ENCODE measurements at regions not wholly inside any gene's neighbourhood (a gene's known extent, or its start where the extent isn't known, plus 50 kb on each side); places are given as distances from the start of the nearest gene placed in this dataset.
"Not testable (repeated sequence)": the region's sequence is repeated elsewhere in the genome, so short reads cannot be mapped to it uniquely, and the experiment has no call there.

DNA sequence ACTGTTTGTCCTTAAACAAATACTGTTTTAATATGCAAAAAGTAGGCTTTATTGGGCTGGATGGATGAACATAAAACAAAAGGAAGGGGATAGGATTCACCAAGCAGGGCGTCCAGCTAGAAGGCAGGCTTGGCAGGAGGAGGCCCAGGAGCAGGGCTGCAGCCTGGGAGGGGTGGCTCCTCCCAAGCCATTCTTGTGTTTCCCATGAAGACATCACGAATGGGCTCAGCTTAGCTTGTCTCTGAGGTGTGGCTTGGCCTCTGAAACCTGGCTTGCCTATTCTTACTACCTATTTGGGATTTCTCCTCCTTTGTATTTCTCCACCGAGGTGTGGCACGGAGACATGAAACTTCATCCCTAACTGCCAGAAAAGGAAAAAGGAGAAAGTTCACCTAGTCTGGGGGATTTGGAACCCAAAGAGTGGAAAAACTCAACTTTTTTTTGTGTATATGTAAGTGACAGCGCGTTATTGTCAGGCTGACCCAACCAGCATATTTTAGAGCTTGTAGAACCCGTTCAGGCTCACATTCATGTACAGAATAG, 481.9 kb upstream of the SPRED2 start:
- H3K36me3 ChIP-seq, result no peaks in the 10 kb centered on the region
- DNase-seq, result no peak
- no peaks in the 10 kb centered on the region for H3K9me3 ChIP-seq
- intact Hi-C loops (cut with DNase I), result no loop called here
- 85 to 88% methylated on average over 7 of the region's 7 CpGs for WGBS, 2 donors
- no peak overlapping the region for H3K27ac ChIP-seq
- H3K4me3 ChIP-seq (replicated peaks in 1 of 3), result no peak overlapping the region
- no peaks in the 10 kb centered on the region for H3K27me3 ChIP-seq
- no peaks in the 10 kb centered on the region for H3K4me1 ChIP-seq
- TF ChIP-seq POLR2A (IDR thresholded peaks at IDR 0.05), result no peak
- TF ChIP-seq, protein P1, sequence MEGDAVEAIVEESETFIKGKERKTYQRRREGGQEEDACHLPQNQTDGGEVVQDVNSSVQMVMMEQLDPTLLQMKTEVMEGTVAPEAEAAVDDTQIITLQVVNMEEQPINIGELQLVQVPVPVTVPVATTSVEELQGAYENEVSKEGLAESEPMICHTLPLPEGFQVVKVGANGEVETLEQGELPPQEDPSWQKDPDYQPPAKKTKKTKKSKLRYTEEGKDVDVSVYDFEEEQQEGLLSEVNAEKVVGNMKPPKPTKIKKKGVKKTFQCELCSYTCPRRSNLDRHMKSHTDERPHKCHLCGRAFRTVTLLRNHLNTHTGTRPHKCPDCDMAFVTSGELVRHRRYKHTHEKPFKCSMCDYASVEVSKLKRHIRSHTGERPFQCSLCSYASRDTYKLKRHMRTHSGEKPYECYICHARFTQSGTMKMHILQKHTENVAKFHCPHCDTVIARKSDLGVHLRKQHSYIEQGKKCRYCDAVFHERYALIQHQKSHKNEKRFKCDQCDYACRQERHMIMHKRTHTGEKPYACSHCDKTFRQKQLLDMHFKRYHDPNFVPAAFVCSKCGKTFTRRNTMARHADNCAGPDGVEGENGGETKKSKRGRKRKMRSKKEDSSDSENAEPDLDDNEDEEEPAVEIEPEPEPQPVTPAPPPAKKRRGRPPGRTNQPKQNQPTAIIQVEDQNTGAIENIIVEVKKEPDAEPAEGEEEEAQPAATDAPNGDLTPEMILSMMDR (IDR thresholded peaks at IDR 0.05), result no peak

DNA sequence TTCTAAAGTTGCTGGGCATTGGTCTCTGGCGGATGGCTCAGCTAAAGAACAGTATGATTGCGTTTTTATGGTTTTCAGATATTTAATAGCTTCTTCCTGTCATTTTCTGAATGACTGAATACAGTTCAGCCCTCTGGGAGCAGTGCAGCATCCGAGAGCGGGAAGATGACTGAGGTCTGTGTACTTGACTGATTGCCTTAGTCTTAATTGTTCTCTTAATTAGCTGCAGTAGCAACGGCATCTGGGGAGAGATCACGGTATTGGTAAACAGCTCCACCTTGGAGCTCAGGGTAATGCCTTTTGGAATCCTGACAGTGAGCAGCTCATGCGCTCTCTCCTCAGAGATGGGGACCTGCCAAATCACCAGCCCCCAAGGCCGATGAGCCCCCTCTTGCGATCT, 481.4 kb upstream of the SPRED2 start:
- DNase-seq, result no peak
- no peak overlapping the region for H3K4me3 ChIP-seq (replicated peaks in 1 of 3)
- H3K9me3 ChIP-seq, result no peaks in the 10 kb centered on the region
- intact Hi-C loops (cut with DNase I), result no loop called here
- H3K36me3 ChIP-seq, result no peaks in the 10 kb centered on the region
- TF ChIP-seq POLR2A (IDR thresholded peaks at IDR 0.05), result no peak
- TF ChIP-seq, protein P1 (IDR thresholded peaks at IDR 0.05), result no peak
- no peaks in the 10 kb centered on the region for H3K27me3 ChIP-seq
- H3K27ac ChIP-seq, result no peak overlapping the region
- no peaks in the 10 kb centered on the region for H3K4me1 ChIP-seq
- WGBS, 2 donors, result 58 to 76% methylated on average over 9 of the region's 9 CpGs

DNA sequence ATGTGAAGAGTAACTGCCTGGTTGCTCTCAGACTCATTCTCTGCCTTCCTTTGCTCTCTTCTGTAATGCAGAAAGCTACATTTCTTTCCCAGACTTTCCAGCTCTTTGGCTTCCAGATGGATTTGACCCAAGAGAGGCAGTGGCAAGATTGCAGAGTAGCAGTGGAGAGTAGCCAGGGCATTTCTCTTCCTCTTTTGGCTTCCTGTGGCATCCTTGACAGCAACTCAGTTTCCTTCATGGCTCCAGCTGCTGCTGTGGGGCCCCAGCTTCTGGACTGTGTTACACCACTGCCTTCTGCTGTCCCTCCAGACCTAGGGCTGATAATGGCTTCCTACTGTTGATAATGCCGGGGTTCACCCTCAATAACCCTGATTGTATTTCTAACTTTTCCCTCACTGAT, 469.4 kb upstream of the SPRED2 start:
- H3K4me3 ChIP-seq (replicated peaks in 1 of 3), result no peak overlapping the region
- TF ChIP-seq POLR2A (IDR thresholded peaks at IDR 0.05), result no peak
- TF ChIP-seq, protein P1 (IDR thresholded peaks at IDR 0.05), result no peak
- no peak for DNase-seq
- H3K27ac ChIP-seq, result no peak overlapping the region
- H3K27me3 ChIP-seq, result no peaks in the 10 kb centered on the region
- intact Hi-C loops (cut with DNase I), result no loop called here
- no peaks in the 10 kb centered on the region for H3K4me1 ChIP-seq
- 64 to 84% methylated on average over 1 of the region's 1 CpG for WGBS, 2 donors
- H3K36me3 ChIP-seq, result no peaks in the 10 kb centered on the region
- no peaks in the 10 kb centered on the region for H3K9me3 ChIP-seq

DNA sequence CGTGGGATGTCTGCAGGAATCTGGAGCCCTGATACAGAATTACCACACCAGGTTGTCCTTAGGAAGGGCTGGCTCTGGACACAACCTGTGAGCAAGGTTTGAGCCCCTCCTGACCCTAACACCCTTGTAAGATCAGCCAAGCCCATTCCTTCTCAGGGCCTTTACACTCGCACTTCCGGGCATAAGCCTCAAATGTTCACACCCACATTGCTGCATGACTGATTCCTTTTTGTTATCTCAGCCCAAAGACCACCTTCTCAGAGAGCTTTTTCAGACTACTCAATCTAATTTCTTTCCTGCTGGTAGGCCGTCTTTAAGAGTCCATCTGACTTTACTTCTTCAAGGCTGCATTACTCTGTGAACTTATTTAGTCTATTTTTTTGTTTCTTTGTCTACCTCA, 464.0 kb upstream of the SPRED2 start:
- intact Hi-C loops (cut with DNase I), result no loop called here
- whole genome bisulfite sequencing, 2 donors, result 68 to 82% methylated on average over 4 of the region's 4 CpGs
- Histone ChIP-seq H3K27ac (no peak overlapping the region), H3K36me3 (no peaks in the 10 kb centered on the region), H3K27me3 (no peaks in the 10 kb centered on the region), H3K4me3 (replicated peaks in 1 of 3) (no peak overlapping the region), H3K4me1 (no peaks in the 10 kb centered on the region), H3K9me3 (no peaks in the 10 kb centered on the region)
- TF ChIP-seq, protein P1 (IDR thresholded peaks at IDR 0.05), result no peak
- no peak for TF ChIP-seq POLR2A (IDR thresholded peaks at IDR 0.05)
- DNase-seq, result no peak

DNA sequence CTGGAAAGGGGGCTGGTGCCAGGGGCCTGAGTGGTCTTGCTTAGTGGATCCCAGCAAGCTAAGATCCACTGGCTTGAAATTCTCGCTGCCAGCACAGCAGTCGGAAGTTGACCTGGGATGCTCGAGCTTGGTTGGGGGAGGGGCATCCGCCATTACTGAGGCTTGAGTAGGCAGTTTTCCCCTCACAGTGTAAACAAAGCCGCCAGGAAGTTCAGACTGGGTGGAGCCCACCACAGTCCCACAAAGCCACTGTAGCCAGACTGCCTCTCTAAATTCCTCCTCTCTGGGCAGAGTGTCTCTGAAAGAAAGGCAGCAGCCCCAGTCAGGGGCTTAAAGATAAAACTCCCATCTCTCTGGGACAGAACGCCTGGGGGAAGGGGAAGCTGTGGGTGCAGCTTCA, 457.7 kb upstream of the SPRED2 start:
- DNase-seq; H3K4me3 ChIP-seq (replicated peaks in 1 of 3); H3K36me3 ChIP-seq; H3K27me3 ChIP-seq; intact Hi-C loops (cut with DNase I); H3K27ac ChIP-seq; H3K9me3 ChIP-seq; H3K4me1 ChIP-seq: not testable (repeated sequence)
- 50 to 59% methylated on average over 4 of the region's 6 CpGs for WGBS, 2 donors

DNA sequence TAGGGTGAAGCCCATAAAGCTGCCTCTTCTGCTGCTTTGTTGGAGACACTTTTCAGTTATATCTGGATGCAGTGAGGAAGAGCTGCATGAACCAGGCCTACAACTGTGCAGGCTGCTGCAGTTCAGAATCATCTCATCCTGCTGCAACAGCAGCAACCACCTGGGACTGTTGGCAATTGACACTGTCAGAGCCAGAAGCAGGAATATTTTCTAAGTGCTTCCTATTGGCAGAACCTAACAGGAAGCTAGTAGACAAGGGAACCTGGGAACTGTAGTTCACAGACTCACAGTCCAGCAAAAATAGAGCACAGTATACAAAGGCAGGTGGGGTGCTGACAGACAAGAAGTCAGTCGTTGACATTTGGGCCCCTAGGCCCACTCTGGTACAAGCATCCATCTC, 452.9 kb upstream of the SPRED2 start:
- Histone ChIP-seq H3K27ac (no peak overlapping the region), H3K27me3 (no peaks in the 10 kb centered on the region), H3K9me3 (no peaks in the 10 kb centered on the region), H3K4me3 (replicated peaks in 1 of 3) (no peak overlapping the region), H3K4me1 (no peaks in the 10 kb centered on the region), H3K36me3 (no peaks in the 10 kb centered on the region)
- no peak for DNase-seq
- intact Hi-C loops (cut with DNase I), result no loop called here
- WGBS, 2 donors, result 59 to 72% methylated on average over 1 of the region's 1 CpG
- no peak for TF ChIP-seq POLR2A (IDR thresholded peaks at IDR 0.05)
- TF ChIP-seq, protein P1 (IDR thresholded peaks at IDR 0.05), result no peak
